Prostate gland (tissue), 2 donors: ENCODE measurements at regions not wholly inside any gene's neighbourhood (a gene's known extent, or its start where the extent isn't known, plus 50 kb on each side); places are given as distances from the start of the nearest gene placed in this dataset.

Source experiments
- POLR2A ChIP-seq: fragments of 450-650 bp; IDR thresholded peaks from one replicate; pipeline ENCODE4 v1.6.1; 2016; ENCODE audit warnings: antibody characterized with exemption, mild to moderate bottlenecking
- POLR2AphosphoS5 ChIP-seq: sonication (generic); formaldehyde crosslinking; IDR thresholded peaks from one replicate; pipeline ENCODE4 v1.6.1; 2017; ENCODE audit warnings: antibody characterized with exemption
- TF ChIP-seq, protein P1 (sequence below), 4 experiments: fragments of 200-600 bp in 2 of 4; fragments of 450-650 bp in 2 of 4; sonication (generic) in 2 of 4; IDR thresholded peaks; 1 replicate in 3 of 4; 2 replicates in 1 of 4; pipeline ENCODE4 v1.5.1; 2016 to 2019; ENCODE audit warnings: antibody characterized with exemption in 4 of 4, mild to moderate bottlenecking in 2 of 4, moderate library complexity in 2 of 4

- TF ChIP-seq, protein P1, sequence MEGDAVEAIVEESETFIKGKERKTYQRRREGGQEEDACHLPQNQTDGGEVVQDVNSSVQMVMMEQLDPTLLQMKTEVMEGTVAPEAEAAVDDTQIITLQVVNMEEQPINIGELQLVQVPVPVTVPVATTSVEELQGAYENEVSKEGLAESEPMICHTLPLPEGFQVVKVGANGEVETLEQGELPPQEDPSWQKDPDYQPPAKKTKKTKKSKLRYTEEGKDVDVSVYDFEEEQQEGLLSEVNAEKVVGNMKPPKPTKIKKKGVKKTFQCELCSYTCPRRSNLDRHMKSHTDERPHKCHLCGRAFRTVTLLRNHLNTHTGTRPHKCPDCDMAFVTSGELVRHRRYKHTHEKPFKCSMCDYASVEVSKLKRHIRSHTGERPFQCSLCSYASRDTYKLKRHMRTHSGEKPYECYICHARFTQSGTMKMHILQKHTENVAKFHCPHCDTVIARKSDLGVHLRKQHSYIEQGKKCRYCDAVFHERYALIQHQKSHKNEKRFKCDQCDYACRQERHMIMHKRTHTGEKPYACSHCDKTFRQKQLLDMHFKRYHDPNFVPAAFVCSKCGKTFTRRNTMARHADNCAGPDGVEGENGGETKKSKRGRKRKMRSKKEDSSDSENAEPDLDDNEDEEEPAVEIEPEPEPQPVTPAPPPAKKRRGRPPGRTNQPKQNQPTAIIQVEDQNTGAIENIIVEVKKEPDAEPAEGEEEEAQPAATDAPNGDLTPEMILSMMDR (IDR thresholded peaks at IDR 0.05): no peak
- TF ChIP-seq POLR2A: no peak
- TF ChIP-seq POLR2AphosphoS5: no peak
Measured at GRCh38 chr2:149903626-149904025, 316.1 kb upstream of the MMADHC start.
